ENCODE measurements at regions not wholly inside any gene's neighbourhood (a gene's known extent, or its start where the extent isn't known, plus 50 kb on each side); places are given as distances from the start of the nearest gene placed in this dataset.

DNA sequence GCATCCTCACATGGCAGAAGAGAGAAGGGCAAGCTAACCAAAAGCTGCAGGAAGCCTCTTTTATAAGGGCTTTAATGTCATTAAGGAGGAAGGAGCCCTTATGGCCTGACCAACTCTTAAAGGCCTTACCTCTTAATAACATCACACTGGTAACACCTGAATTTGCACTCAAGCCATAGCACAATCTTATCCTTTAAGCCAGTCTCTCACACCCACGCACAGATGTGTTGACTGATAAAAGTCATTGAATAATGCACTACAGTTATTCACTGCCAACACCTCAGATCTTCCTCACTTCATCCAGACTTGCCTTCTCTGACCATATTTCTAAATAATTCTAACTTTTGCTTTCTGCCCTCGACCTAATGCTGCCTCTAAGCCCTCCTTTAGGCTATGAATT is 516.8 kb downstream of the ADCYAP1 start:
- H3K4me2 ChIP-seq (ENCODE audit: low read length, poor library complexity, severe bottlenecking) = no peak overlapping the region
- H2BK15ac ChIP-seq (ENCODE audit: low read depth, poor library complexity, severe bottlenecking) = no peak overlapping the region
- no peak overlapping the region for H2BK5ac ChIP-seq (ENCODE audit: low read depth, low read length, poor library complexity, severe bottlenecking)
- no peak overlapping the region for H4K8ac ChIP-seq (ENCODE audit: low read length)
- 64% methylated on average over 1 of the region's 2 CpGs for WGBS
- H2AFZ ChIP-seq (ENCODE audit: low read depth, low read length) = no peak overlapping the region
- no peak overlapping the region for H4K91ac ChIP-seq (ENCODE audit: low read length)
- no peak overlapping the region for H3K18ac ChIP-seq (ENCODE audit: low read depth in 1 of 2, low read length in 2 of 2)
- H3K27ac ChIP-seq (ENCODE audit: low read length, poor library complexity, severe bottlenecking) = no peak overlapping the region
- no peak overlapping the region for H3K4ac ChIP-seq (ENCODE audit: low read depth in 1 of 2, low read length in 2 of 2)
- H3K9me3 ChIP-seq (ENCODE audit: control insufficient read depth, low read length) = no peaks in the 10 kb centered on the region
- no peaks in the 10 kb centered on the region for H3K79me1 ChIP-seq (replicated peaks; ENCODE audit: low read length, poor library complexity, severe bottlenecking)
- H3K4me1 ChIP-seq (ENCODE audit: control insufficient read depth, insufficient read depth, low read depth, low read length) = no peaks in the 10 kb centered on the region
- H3K36me3 ChIP-seq (ENCODE audit: control insufficient read depth in 1 of 2, insufficient read depth in 2 of 2, low read depth in 1 of 2, low read length in 2 of 2) = no peaks in the 10 kb centered on the region
- no peak overlapping the region for H3K9ac ChIP-seq (ENCODE audit: low read length)
- no peak overlapping the region for H3K23ac ChIP-seq (ENCODE audit: low read length in 2 of 2)
- H2BK120ac ChIP-seq (ENCODE audit: low read depth, low read length) = no peak overlapping the region
- H3K27me3 ChIP-seq (ENCODE audit: control insufficient read depth in 1 of 2, insufficient read depth in 1 of 2, low read length in 2 of 2) = no peaks in the 10 kb centered on the region
- H3K14ac ChIP-seq (ENCODE audit: low read length in 2 of 2) = no peak overlapping the region
- DNase-seq = no peak
- H2BK12ac ChIP-seq (ENCODE audit: low read length in 2 of 2) = no peak overlapping the region
- no peak overlapping the region for H2AK5ac ChIP-seq (ENCODE audit: low read length, severe bottlenecking)
- H3K4me3 ChIP-seq (ENCODE audit: insufficient read depth in 1 of 2, low read depth in 1 of 2, low read length in 2 of 2) = no peak overlapping the region

- Histone ChIP-seq H2AK5ac (ENCODE audit: low read length, severe bottlenecking) (no peak overlapping the region), H3K14ac (ENCODE audit: low read length in 2 of 2) (no peak overlapping the region), H3K4me1 (ENCODE audit: control insufficient read depth, insufficient read depth, low read depth, low read length) (no peaks in the 10 kb centered on the region), H3K9ac (ENCODE audit: low read length) (no peak overlapping the region), H3K9me3 (ENCODE audit: control insufficient read depth, low read length) (no peaks in the 10 kb centered on the region), H3K79me1 (replicated peaks; ENCODE audit: low read length, poor library complexity, severe bottlenecking) (no peaks in the 10 kb centered on the region), H4K8ac (ENCODE audit: low read length) (no peak overlapping the region), H2AFZ (ENCODE audit: low read depth, low read length) (no peak overlapping the region), H3K4me3 (ENCODE audit: insufficient read depth in 1 of 2, low read depth in 1 of 2, low read length in 2 of 2) (no peak overlapping the region), H2BK15ac (ENCODE audit: low read depth, poor library complexity, severe bottlenecking) (no peak overlapping the region), H3K23ac (ENCODE audit: low read length in 2 of 2) (no peak overlapping the region), H3K27me3 (ENCODE audit: control insufficient read depth in 1 of 2, insufficient read depth in 1 of 2, low read length in 2 of 2) (no peaks in the 10 kb centered on the region), H2BK120ac (ENCODE audit: low read depth, low read length) (no peak overlapping the region), H3K4ac (ENCODE audit: low read depth in 1 of 2, low read length in 2 of 2) (no peak overlapping the region), H4K91ac (ENCODE audit: low read length) (no peak overlapping the region), H2BK5ac (ENCODE audit: low read depth, low read length, poor library complexity, severe bottlenecking) (no peak overlapping the region), H2BK12ac (ENCODE audit: low read length in 2 of 2) (no peak overlapping the region), H3K27ac (ENCODE audit: low read length, poor library complexity, severe bottlenecking) (no peak overlapping the region), H3K4me2 (ENCODE audit: low read length, poor library complexity, severe bottlenecking) (no peak overlapping the region), H3K18ac (ENCODE audit: low read depth in 1 of 2, low read length in 2 of 2) (no peak overlapping the region), H3K36me3 (ENCODE audit: control insufficient read depth in 1 of 2, insufficient read depth in 2 of 2, low read depth in 1 of 2, low read length in 2 of 2) (no peaks in the 10 kb centered on the region)
- 92% methylated on average over 1 of the region's 2 CpGs for WGBS
- no peak for DNase-seq
Observed at GRCh38 chr18:1422634-1423033, 518.0 kb downstream of the ADCYAP1 start.

DNA sequence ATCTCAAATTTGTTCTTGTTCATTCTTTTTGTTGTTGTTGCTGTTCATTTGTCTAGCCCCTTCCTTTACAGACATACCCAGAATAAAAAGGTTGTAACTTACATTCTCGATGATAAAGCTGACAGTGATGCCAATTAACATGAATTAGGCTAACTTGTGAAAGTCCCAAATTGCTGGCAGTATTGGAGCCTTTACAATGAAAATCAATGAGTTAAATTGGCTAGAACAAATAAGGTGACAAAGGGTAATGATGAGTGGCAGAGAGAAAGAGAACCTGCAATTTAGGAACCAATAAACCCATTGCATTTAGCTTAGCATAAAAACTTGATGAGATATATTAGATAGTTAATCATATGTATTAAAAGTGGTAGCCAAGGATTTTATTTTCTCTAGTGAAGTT is 521.0 kb downstream of the ADCYAP1 start:
- Histone ChIP-seq H3K27ac (ENCODE audit: low read length, poor library complexity, severe bottlenecking) (no peak overlapping the region), H3K4me3 (ENCODE audit: insufficient read depth in 1 of 2, low read depth in 1 of 2, low read length in 2 of 2) (no peak overlapping the region), H3K4ac (ENCODE audit: low read depth in 1 of 2, low read length in 2 of 2) (no peak overlapping the region), H2BK15ac (ENCODE audit: low read depth, poor library complexity, severe bottlenecking) (no peak overlapping the region), H3K23ac (ENCODE audit: low read length in 2 of 2) (no peak overlapping the region), H3K4me1 (ENCODE audit: control insufficient read depth, insufficient read depth, low read depth, low read length) (no peaks in the 10 kb centered on the region), H3K4me2 (ENCODE audit: low read length, poor library complexity, severe bottlenecking) (no peak overlapping the region), H2BK5ac (ENCODE audit: low read depth, low read length, poor library complexity, severe bottlenecking) (no peak overlapping the region), H2AK5ac (ENCODE audit: low read length, severe bottlenecking) (no peak overlapping the region), H2BK120ac (ENCODE audit: low read depth, low read length) (no peak overlapping the region), H3K9me3 (ENCODE audit: control insufficient read depth, low read length) (no peaks in the 10 kb centered on the region), H3K27me3 (ENCODE audit: control insufficient read depth in 1 of 2, insufficient read depth in 1 of 2, low read length in 2 of 2) (no peaks in the 10 kb centered on the region), H3K79me1 (replicated peaks; ENCODE audit: low read length, poor library complexity, severe bottlenecking) (no peaks in the 10 kb centered on the region), H4K91ac (ENCODE audit: low read length) (no peak overlapping the region), H2BK12ac (ENCODE audit: low read length in 2 of 2) (no peak overlapping the region), H3K18ac (ENCODE audit: low read depth in 1 of 2, low read length in 2 of 2) (no peak overlapping the region), H4K8ac (ENCODE audit: low read length) (no peak overlapping the region), H3K9ac (ENCODE audit: low read length) (no peak overlapping the region), H3K14ac (ENCODE audit: low read length in 2 of 2) (no peak overlapping the region), H3K36me3 (ENCODE audit: control insufficient read depth in 1 of 2, insufficient read depth in 2 of 2, low read depth in 1 of 2, low read length in 2 of 2) (no peaks in the 10 kb centered on the region), H2AFZ (ENCODE audit: low read depth, low read length) (no peak overlapping the region)
- DNase-seq = no peak
- WGBS = 45% methylated on average over 1 of the region's 1 CpG

DNA sequence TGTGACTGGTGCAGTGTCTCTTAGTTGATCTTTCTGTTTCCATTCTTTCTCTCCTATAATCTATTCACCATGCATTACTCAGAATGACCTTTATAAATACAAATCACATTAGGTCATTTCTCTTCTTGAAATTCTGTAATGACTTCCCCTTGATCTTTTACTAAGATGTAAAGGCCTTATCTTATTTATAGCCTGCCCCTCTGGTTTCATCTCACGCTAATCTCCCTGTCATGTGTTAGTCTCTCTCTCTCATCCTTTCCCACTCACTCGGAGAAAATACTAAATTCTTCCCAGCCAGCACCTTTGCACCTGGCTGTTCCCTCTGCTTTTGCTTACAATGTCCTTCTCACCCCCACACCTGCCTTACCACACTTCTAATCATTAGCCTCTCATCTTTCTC is 530.8 kb downstream of the ADCYAP1 start:
- Histone ChIP-seq H3K27ac (ENCODE audit: low read length, poor library complexity, severe bottlenecking) (no peak overlapping the region), H3K36me3 (ENCODE audit: control insufficient read depth in 1 of 2, insufficient read depth in 2 of 2, low read depth in 1 of 2, low read length in 2 of 2) (no peaks in the 10 kb centered on the region), H2AFZ (ENCODE audit: low read depth, low read length) (no peak overlapping the region), H3K4ac (ENCODE audit: low read depth in 1 of 2, low read length in 2 of 2) (no peak overlapping the region), H3K27me3 (ENCODE audit: control insufficient read depth in 1 of 2, insufficient read depth in 1 of 2, low read length in 2 of 2) (no peaks in the 10 kb centered on the region), H4K91ac (ENCODE audit: low read length) (no peak overlapping the region), H3K9ac (ENCODE audit: low read length) (no peak overlapping the region), H3K4me2 (ENCODE audit: low read length, poor library complexity, severe bottlenecking) (no peak overlapping the region), H2BK12ac (ENCODE audit: low read length in 2 of 2) (no peak overlapping the region), H4K8ac (ENCODE audit: low read length) (no peak overlapping the region), H2BK120ac (ENCODE audit: low read depth, low read length) (no peak overlapping the region), H3K14ac (ENCODE audit: low read length in 2 of 2) (no peak overlapping the region), H3K4me3 (ENCODE audit: insufficient read depth in 1 of 2, low read depth in 1 of 2, low read length in 2 of 2) (no peak overlapping the region), H3K79me1 (replicated peaks; ENCODE audit: low read length, poor library complexity, severe bottlenecking) (no peaks in the 10 kb centered on the region), H3K18ac (ENCODE audit: low read depth in 1 of 2, low read length in 2 of 2) (no peak overlapping the region), H2BK15ac (ENCODE audit: low read depth, poor library complexity, severe bottlenecking) (no peak overlapping the region), H3K4me1 (ENCODE audit: control insufficient read depth, insufficient read depth, low read depth, low read length) (no peaks in the 10 kb centered on the region), H3K9me3 (ENCODE audit: control insufficient read depth, low read length) (no peaks in the 10 kb centered on the region), H2AK5ac (ENCODE audit: low read length, severe bottlenecking) (no peak overlapping the region), H2BK5ac (ENCODE audit: low read depth, low read length, poor library complexity, severe bottlenecking) (no peak overlapping the region), H3K23ac (ENCODE audit: low read length in 2 of 2) (no peak overlapping the region)
- 87% methylated on average over 2 of the region's 2 CpGs for WGBS
- DNase-seq = no peak
